Liver (tissue), 3 donors: ENCODE measurements at regions not wholly inside any gene's neighbourhood (a gene's known extent, or its start where the extent isn't known, plus 50 kb on each side); places are given as distances from the start of the nearest gene placed in this dataset.

ENCODE experiments used
- ATF3 ChIP-seq: IDR thresholded peaks from 2 replicates; pipeline ENCODE4 v1.6.1; 2016; ENCODE audit warnings: antibody characterized with exemption
- CTCF ChIP-seq: fragments of 150-350 bp; IDR thresholded peaks from 2 replicates; pipeline ENCODE4 v1.5.1; 2017; ENCODE audit warnings: improper control_type of control experiment, low read depth, low read length; ENCODE audit not compliant: missing input control
- FOXA1 ChIP-seq: IDR thresholded peaks from 2 replicates; pipeline ENCODE4 v1.6.1; 2016; ENCODE audit warnings: antibody characterized with exemption
- GABPA ChIP-seq, 2 donors: IDR thresholded peaks in 1 of 2; conservative IDR thresholded peaks in 1 of 2; 2 replicates each; pipeline ENCODE4 v1.6.1; 2016; ENCODE audit warnings: antibody characterized with exemption in 2 of 2, mild to moderate bottlenecking in 1 of 2, moderate library complexity in 1 of 2
- HNF4A ChIP-seq, 2 donors: conservative IDR thresholded peaks; 2 replicates each; pipeline ENCODE4 v1.6.1; 2016; ENCODE audit warnings: antibody characterized with exemption in 2 of 2, mild to moderate bottlenecking in 2 of 2
- JUND ChIP-seq, 2 donors: IDR thresholded peaks; 2 replicates each; pipeline ENCODE4 v1.6.1; 2016; ENCODE audit warnings: antibody characterized with exemption in 2 of 2
- MAX ChIP-seq: IDR thresholded peaks from 2 replicates; pipeline ENCODE4 v1.6.1; 2016; ENCODE audit warnings: antibody characterized with exemption
- RAD21 ChIP-seq, 2 donors: IDR thresholded peaks; 2 replicates each; pipeline ENCODE4 v1.6.1; 2016; ENCODE audit warnings: antibody characterized with exemption in 2 of 2, mild to moderate bottlenecking in 2 of 2
- REST ChIP-seq: IDR thresholded peaks from 2 replicates; pipeline ENCODE4 v1.6.1; 2016; ENCODE audit warnings: antibody characterized with exemption, mild to moderate bottlenecking
- RXRA ChIP-seq, 2 donors: IDR thresholded peaks; 2 replicates each; pipeline ENCODE4 v1.6.1; 2017 to 2018; ENCODE audit warnings: antibody characterized with exemption in 2 of 2, mild to moderate bottlenecking in 1 of 2
- SP1 ChIP-seq: IDR thresholded peaks from 2 replicates; pipeline ENCODE4 v1.6.1; 2018; ENCODE audit warnings: antibody characterized with exemption, mild to moderate bottlenecking
- YY1 ChIP-seq: IDR thresholded peaks from 2 replicates; pipeline ENCODE4 v1.6.1; 2016; ENCODE audit warnings: antibody characterized with exemption, mild to moderate bottlenecking
- ZBTB33 ChIP-seq: IDR thresholded peaks from 2 replicates; pipeline ENCODE4 v1.6.1; 2016; ENCODE audit warnings: antibody characterized with exemption
- donor health status: healthy.
- donor health status: healthy.

- TF ChIP-seq CTCF = no peak
- TF ChIP-seq REST = no peak
- no peak for TF ChIP-seq RAD21 (IDR thresholded peaks at IDR 0.05)
- TF ChIP-seq MAX = no peak
- no peak for TF ChIP-seq ATF3
- no peak for TF ChIP-seq YY1
- no peak for TF ChIP-seq HNF4A (conservative IDR thresholded peaks at IDR 0.05)
- TF ChIP-seq JUND (IDR thresholded peaks at IDR 0.05) = no peak
- TF ChIP-seq ZBTB33 = no peak
- TF ChIP-seq FOXA1 = no peak
- no peak for TF ChIP-seq GABPA (IDR thresholded peaks at IDR 0.05 in 1 of 2, conservative IDR thresholded peaks at IDR 0.05 in 1 of 2)
- TF ChIP-seq SP1 = no peak
- TF ChIP-seq RXRA (IDR thresholded peaks at IDR 0.05) = no peak
These were observed 324.2 kb upstream of the CNR1 start for GRCh38 chr6:88490195-88490907.
